ENCODE measurements at regions not wholly inside any gene's neighbourhood (a gene's known extent, or its start where the extent isn't known, plus 50 kb on each side); places are given as distances from the start of the nearest gene placed in this dataset.

- no peak for DNase-seq
Measured at GRCh38 chr10:43945094-43945730, 296.5 kb upstream of the ZNF32 start.

GRCh38 chr10:43944381-43945093 lies 295.9 kb upstream of the ZNF32 start:
- DNase-seq, result no peak

GRCh38 chr10:43943818-43944360 lies 295.2 kb upstream of the ZNF32 start:
- no peak for DNase-seq

- no peak for DNase-seq
Measured at GRCh38 chr10:43943119-43943817, 294.6 kb upstream of the ZNF32 start.

GRCh38 chr10:43942096-43942850 lies 293.6 kb upstream of the ZNF32 start:
- no peak for DNase-seq

- no peak for DNase-seq
Measured at GRCh38 chr10:43940898-43941837, 292.5 kb upstream of the ZNF32 start.

GRCh38 chr10:43939939-43940820 lies 291.5 kb upstream of the ZNF32 start:
- no peak for DNase-seq

GRCh38 chr10:43939389-43939938 lies 290.8 kb upstream of the ZNF32 start:
- no peak for DNase-seq

- DNase-seq, result no peak
Measured at GRCh38 chr10:43938810-43939209, 290.1 kb upstream of the ZNF32 start.

GRCh38 chr10:43931308-43931930 lies 282.7 kb upstream of the ZNF32 start:
- no peak for DNase-seq

GRCh38 chr10:43930777-43931176 lies 282.1 kb upstream of the ZNF32 start:
- no peak for DNase-seq

- DNase-seq, result no peak
Measured at GRCh38 chr10:43930243-43930642, 281.6 kb upstream of the ZNF32 start.

- no peak for DNase-seq
Measured at GRCh38 chr10:43929122-43929521, 280.4 kb upstream of the ZNF32 start.

- DNase-seq, result no peak
Measured at GRCh38 chr10:43928425-43928968, 279.8 kb upstream of the ZNF32 start.

- no peak for DNase-seq
Measured at GRCh38 chr10:43926875-43927406, 278.3 kb upstream of the ZNF32 start.

GRCh38 chr10:43926371-43926770 lies 277.7 kb upstream of the ZNF32 start:
- DNase-seq, result no peak

GRCh38 chr10:43925793-43926192 lies 277.1 kb upstream of the ZNF32 start:
- no peak for DNase-seq

GRCh38 chr10:43923328-43923727 lies 274.6 kb upstream of the ZNF32 start:
- DNase-seq, result no peak

Data from activated CD8-positive, alpha-beta memory T cell treated with anti-CD3 and anti-CD28 coated beads, Interleukin-2, amount 50 U/mL, for 4 hours (primary cell).